ENCODE measurements at regions not wholly inside any gene's neighbourhood (a gene's known extent, or its start where the extent isn't known, plus 50 kb on each side); places are given as distances from the start of the nearest gene placed in this dataset.

GRCh38 chr11:110985547-110985946 is 260.0 kb upstream of the POU2AF2 start:
- intact Hi-C loops (cut with micrococcal nuclease): no loop called here
- H3K4me3 Mint-ChIP-seq: no peak overlapping the region
- peaks cover 6% of the 10 kb centered on the region for H3K4me1 Mint-ChIP-seq (ENCODE audit: low read depth)

GRCh38 chr11:110984693-110985092 is 260.8 kb upstream of the POU2AF2 start:
- H3K4me1 Mint-ChIP-seq (ENCODE audit: low read depth): peaks cover 7% of the 10 kb centered on the region
- intact Hi-C loops (cut with micrococcal nuclease): no loop called here
- H3K36me3 Mint-ChIP-seq (ENCODE audit: low read depth): no peaks in the 10 kb centered on the region
- H3K9me3 Mint-ChIP-seq: no peaks in the 10 kb centered on the region
- no peaks in the 10 kb centered on the region for H3K27me3 Mint-ChIP-seq
- H3K27ac Mint-ChIP-seq: no peak overlapping the region
- no peak overlapping the region for H3K4me3 Mint-ChIP-seq

More at GRCh38 chr11:110985547-110985946, 260.0 kb upstream of the POU2AF2 start:
- Mint-ChIP-seq H3K9me3 (no peaks in the 10 kb centered on the region), H3K27ac (no peak overlapping the region), H3K27me3 (no peaks in the 10 kb centered on the region), H3K36me3 (ENCODE audit: low read depth) (no peaks in the 10 kb centered on the region)

GRCh38 chr11:110984147-110984546 is 261.4 kb upstream of the POU2AF2 start:
- H3K27ac Mint-ChIP-seq: no peak overlapping the region
- no peaks in the 10 kb centered on the region for H3K36me3 Mint-ChIP-seq (ENCODE audit: low read depth)
- intact Hi-C loops (cut with micrococcal nuclease): no loop called here
- H3K4me1 Mint-ChIP-seq (ENCODE audit: low read depth): peaks cover 8% of the 10 kb centered on the region
- H3K27me3 Mint-ChIP-seq: no peaks in the 10 kb centered on the region
- H3K4me3 Mint-ChIP-seq: no peak overlapping the region
- no peaks in the 10 kb centered on the region for H3K9me3 Mint-ChIP-seq

- no peak overlapping the region for H3K27ac Mint-ChIP-seq
- intact Hi-C loops (cut with micrococcal nuclease): no loop called here
- H3K9me3 Mint-ChIP-seq: no peaks in the 10 kb centered on the region
- H3K36me3 Mint-ChIP-seq (ENCODE audit: low read depth): no peaks in the 10 kb centered on the region
- no peaks in the 10 kb centered on the region for H3K27me3 Mint-ChIP-seq
- no peak overlapping the region for H3K4me3 Mint-ChIP-seq
- peaks cover 12% of the 10 kb centered on the region for H3K4me1 Mint-ChIP-seq (ENCODE audit: low read depth)
These were observed 263.3 kb upstream of the POU2AF2 start for GRCh38 chr11:110982214-110982613.

- H3K27ac Mint-ChIP-seq: no peak overlapping the region
- no peak overlapping the region for H3K4me3 Mint-ChIP-seq
- H3K27me3 Mint-ChIP-seq: no peaks in the 10 kb centered on the region
- H3K9me3 Mint-ChIP-seq: no peaks in the 10 kb centered on the region
- H3K4me1 Mint-ChIP-seq (ENCODE audit: low read depth): peaks cover 19% of the 10 kb centered on the region
- H3K36me3 Mint-ChIP-seq (ENCODE audit: low read depth): no peaks in the 10 kb centered on the region
- intact Hi-C loops (cut with micrococcal nuclease): no loop called here
These were observed 265.8 kb upstream of the POU2AF2 start for GRCh38 chr11:110979696-110980095.

- no peaks in the 10 kb centered on the region for H3K27me3 Mint-ChIP-seq
These were observed 265.4 kb upstream of the ARHGAP20 start for GRCh38 chr11:110977661-110978060.

GRCh38 chr11:110974731-110975130 is 262.5 kb upstream of the ARHGAP20 start:
- intact Hi-C loops (cut with micrococcal nuclease): no loop called here
- Mint-ChIP-seq H3K27me3 (no peaks in the 10 kb centered on the region), H3K4me3 (no peak overlapping the region), H3K4me1 (ENCODE audit: low read depth) (peaks cover 49% of the 10 kb centered on the region), H3K27ac (no peak overlapping the region), H3K36me3 (ENCODE audit: low read depth) (no peaks in the 10 kb centered on the region), H3K9me3 (no peaks in the 10 kb centered on the region)

More at GRCh38 chr11:110977661-110978060, 265.4 kb upstream of the ARHGAP20 start:
- Mint-ChIP-seq H3K4me1 (ENCODE audit: low read depth) (peaks cover 32% of the 10 kb centered on the region), H3K36me3 (ENCODE audit: low read depth) (no peaks in the 10 kb centered on the region), H3K9me3 (no peaks in the 10 kb centered on the region), H3K4me3 (no peak overlapping the region), H3K27ac (no peak overlapping the region)
- intact Hi-C loops (cut with micrococcal nuclease): no loop called here

GRCh38 chr11:110973401-110973980 is 261.3 kb upstream of the ARHGAP20 start:
- H3K27me3 Mint-ChIP-seq: no peaks in the 10 kb centered on the region
- intact Hi-C loops (cut with micrococcal nuclease): no loop called here
- no peak overlapping the region for H3K27ac Mint-ChIP-seq
- H3K4me3 Mint-ChIP-seq: no peak overlapping the region
- no peaks in the 10 kb centered on the region for H3K36me3 Mint-ChIP-seq (ENCODE audit: low read depth)
- H3K4me1 Mint-ChIP-seq (ENCODE audit: low read depth): peaks cover 52% of the 10 kb centered on the region
- no peaks in the 10 kb centered on the region for H3K9me3 Mint-ChIP-seq

- Mint-ChIP-seq H3K4me3 (no peak overlapping the region), H3K9me3 (no peaks in the 10 kb centered on the region), H3K4me1 (ENCODE audit: low read depth) (peaks cover 56% of the 10 kb centered on the region), H3K36me3 (ENCODE audit: low read depth) (no peaks in the 10 kb centered on the region), H3K27me3 (no peaks in the 10 kb centered on the region), H3K27ac (peak overlapping the region; percentile 3)
- intact Hi-C loops (cut with micrococcal nuclease): no loop called here
These were observed 260.4 kb upstream of the ARHGAP20 start for GRCh38 chr11:110972640-110973039.

- Mint-ChIP-seq H3K27me3 (no peaks in the 10 kb centered on the region), H3K4me3 (no peak overlapping the region), H3K27ac (peak overlapping the region; percentile 3), H3K4me1 (ENCODE audit: low read depth) (peaks cover 50% of the 10 kb centered on the region), H3K36me3 (ENCODE audit: low read depth) (no peaks in the 10 kb centered on the region), H3K9me3 (no peaks in the 10 kb centered on the region)
- intact Hi-C loops (cut with micrococcal nuclease): no loop called here
These were observed 259.9 kb upstream of the ARHGAP20 start for GRCh38 chr11:110972106-110972505.

GRCh38 chr11:110971140-110971539 is 258.9 kb upstream of the ARHGAP20 start:
- Mint-ChIP-seq H3K9me3 (no peaks in the 10 kb centered on the region), H3K27ac (no peak overlapping the region), H3K4me3 (no peak overlapping the region), H3K27me3 (no peaks in the 10 kb centered on the region), H3K36me3 (ENCODE audit: low read depth) (no peaks in the 10 kb centered on the region), H3K4me1 (ENCODE audit: low read depth) (peaks cover 49% of the 10 kb centered on the region)
- intact Hi-C loops (cut with micrococcal nuclease): no loop called here

GRCh38 chr11:110968348-110969062 is 256.3 kb upstream of the ARHGAP20 start:
- intact Hi-C loops (cut with micrococcal nuclease): no loop called here

GRCh38 chr11:110966131-110966530 is 253.9 kb upstream of the ARHGAP20 start:
- H3K4me3 Mint-ChIP-seq: no peak overlapping the region
- no peaks in the 10 kb centered on the region for H3K36me3 Mint-ChIP-seq (ENCODE audit: low read depth)
- intact Hi-C loops (cut with micrococcal nuclease): no loop called here
- H3K9me3 Mint-ChIP-seq: no peaks in the 10 kb centered on the region
- H3K4me1 Mint-ChIP-seq (ENCODE audit: low read depth): peaks cover 19% of the 10 kb centered on the region
- no peak overlapping the region for H3K27ac Mint-ChIP-seq
- H3K27me3 Mint-ChIP-seq: no peaks in the 10 kb centered on the region

More at GRCh38 chr11:110968348-110969062, 256.3 kb upstream of the ARHGAP20 start:
- H3K27ac Mint-ChIP-seq: no peak overlapping the region
- no peaks in the 10 kb centered on the region for H3K9me3 Mint-ChIP-seq
- H3K27me3 Mint-ChIP-seq: no peaks in the 10 kb centered on the region
- H3K4me1 Mint-ChIP-seq (ENCODE audit: low read depth): peaks cover 40% of the 10 kb centered on the region
- H3K36me3 Mint-ChIP-seq (ENCODE audit: low read depth): no peaks in the 10 kb centered on the region
- no peak overlapping the region for H3K4me3 Mint-ChIP-seq

GRCh38 chr11:110962921-110963320 is 250.7 kb upstream of the ARHGAP20 start:
- no peak overlapping the region for H3K27ac Mint-ChIP-seq

GRCh38 chr11:110960167-110960566 is 247.9 kb upstream of the ARHGAP20 start:
- Mint-ChIP-seq H3K4me3 (no peak overlapping the region), H3K27me3 (peaks cover 2% of the 10 kb centered on the region), H3K9me3 (no peaks in the 10 kb centered on the region), H3K36me3 (ENCODE audit: low read depth) (no peaks in the 10 kb centered on the region), H3K27ac (no peak overlapping the region), H3K4me1 (ENCODE audit: low read depth) (no peaks in the 10 kb centered on the region)
- intact Hi-C loops (cut with micrococcal nuclease): no loop called here

More at GRCh38 chr11:110962921-110963320, 250.7 kb upstream of the ARHGAP20 start:
- Mint-ChIP-seq H3K4me1 (ENCODE audit: low read depth) (no peaks in the 10 kb centered on the region), H3K9me3 (no peaks in the 10 kb centered on the region), H3K36me3 (ENCODE audit: low read depth) (no peaks in the 10 kb centered on the region), H3K4me3 (no peak overlapping the region), H3K27me3 (peaks cover 2% of the 10 kb centered on the region)
- intact Hi-C loops (cut with micrococcal nuclease): no loop called here
